Spleen (tissue), 7 donors: ENCODE measurements at regions not wholly inside any gene's neighbourhood (a gene's known extent, or its start where the extent isn't known, plus 50 kb on each side); places are given as distances from the start of the nearest gene placed in this dataset.

ENCODE experiments used
- CTCF ChIP-seq, 11 experiments: fragments of 200-600 bp in 7 of 11; fragments of 450-650 bp in 4 of 11; sonication (generic) in 4 of 11; IDR thresholded peaks in 8 of 11; conservative IDR thresholded peaks in 3 of 11; 1 replicate in 7 of 11; 2 replicates in 4 of 11; pipeline versions ENCODE4 v1.4.0 to v1.8.0; 2016 to 2021; ENCODE audit warnings: antibody characterized with exemption in 11 of 11, inconsistent platforms in 4 of 11, mild to moderate bottlenecking in 1 of 11
- POLR2A ChIP-seq, 3 donors: fragments of 450-650 bp; IDR thresholded peaks; one replicate each; pipeline ENCODE4 v1.5.1; 2017; ENCODE audit warnings: antibody characterized with exemption in 3 of 3, mild to moderate bottlenecking in 1 of 3
- POLR2AphosphoS5 ChIP-seq, 3 donors: sonication (generic); formaldehyde crosslinking; IDR thresholded peaks; one replicate each; pipeline ENCODE4 v1.5.1; 2017; ENCODE audit warnings: antibody characterized with exemption in 3 of 3
- donor health status: DM: no; HTN: no; CAD: no; lungs with moderate emphysema.
- donor health status: DM: no; HTN: no; CAD: no.
- donor health status: DM: no; HTN: no; CAD: no.

DNA sequence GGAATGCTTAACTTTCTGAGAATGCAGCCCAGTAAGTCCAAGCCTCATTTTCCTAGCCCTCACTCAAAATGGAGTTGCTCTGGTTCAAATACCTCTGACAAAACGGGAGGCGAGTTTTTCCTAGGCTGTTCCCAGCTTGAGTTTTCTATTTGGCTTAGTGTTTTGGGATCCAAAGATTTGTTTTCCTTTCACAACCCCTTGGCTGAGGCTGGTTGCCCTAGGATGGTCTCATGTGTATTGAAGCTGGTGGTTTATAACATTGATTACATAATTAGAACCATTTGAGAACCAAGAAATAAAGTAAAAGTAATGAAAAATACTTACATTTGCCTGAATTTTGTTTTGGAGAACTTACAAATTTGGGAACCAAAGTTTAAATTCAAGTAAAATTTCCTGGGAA, 611.1 kb upstream of the LUZP2 start:
- TF ChIP-seq CTCF (IDR thresholded peaks at IDR 0.05 in 8 of 11, conservative IDR thresholded peaks at IDR 0.05 in 3 of 11), result no peak
- no peak for TF ChIP-seq POLR2A (IDR thresholded peaks at IDR 0.05)
- no peak for TF ChIP-seq POLR2AphosphoS5 (IDR thresholded peaks at IDR 0.05)
